Mesothelial cell of epicardium (in vitro differentiated cells): ENCODE measurements at regions not wholly inside any gene's neighbourhood (a gene's known extent, or its start where the extent isn't known, plus 50 kb on each side); places are given as distances from the start of the nearest gene placed in this dataset.

Experiments used
- DNase-seq, 2 experiments: peaks; one replicate each; pipeline ENCODE4 v3.0.0; 2021; ENCODE audit warnings: low spot score in 2 of 2; ENCODE audit not compliant: unreplicated experiment in 2 of 2
- H3K27ac Mint-ChIP-seq: 2 replicates; pipeline ENCODE4 v1.8.0; 2021; ENCODE audit warnings: mixed read lengths
- H3K27me3 Mint-ChIP-seq: 2 replicates; pipeline ENCODE4 v1.8.0; 2021; ENCODE audit warnings: low read depth, mixed read lengths
- H3K36me3 Mint-ChIP-seq: 2 replicates; pipeline ENCODE4 v1.8.0; 2021; ENCODE audit warnings: mixed read lengths
- H3K4me1 Mint-ChIP-seq: 2 replicates; pipeline ENCODE4 v1.8.0; 2021; ENCODE audit warnings: mixed read lengths
- H3K4me3 Mint-ChIP-seq: 2 replicates; pipeline ENCODE4 v1.8.0; 2021; ENCODE audit warnings: mild to moderate bottlenecking, moderate library complexity, mixed read lengths
- H3K9me3 Mint-ChIP-seq: 2 replicates; pipeline ENCODE4 v1.8.0; 2021; ENCODE audit warnings: mixed read lengths
- TF ChIP-seq, protein P1 (sequence below): fragments of 200-600 bp; sonication (generic); IDR thresholded peaks from one replicate; pipeline ENCODE4 v1.5.0; 2021; ENCODE audit warnings: antibody characterized with exemption; ENCODE audit not compliant: unreplicated experiment

DNA sequence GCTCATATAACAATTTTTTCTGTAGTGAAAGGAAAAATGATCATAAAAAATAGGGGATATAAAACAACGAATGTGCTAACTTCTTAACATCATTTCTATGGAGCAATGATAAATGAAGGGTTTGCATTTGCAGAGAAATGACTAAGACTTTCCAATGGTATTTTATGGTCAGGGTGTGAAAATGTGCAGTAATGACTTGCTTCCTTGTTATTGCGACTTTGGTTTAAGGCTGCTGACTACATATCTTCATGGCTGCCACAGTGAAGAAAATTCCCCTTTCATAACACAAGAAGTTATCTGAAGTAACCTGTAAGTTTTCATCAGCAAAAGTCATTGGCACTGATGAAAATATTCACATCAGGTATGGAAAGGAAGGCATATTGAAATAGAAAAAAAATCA lies 166.1 kb upstream of the NRG3 start:
- Mint-ChIP-seq H3K27me3 (no peaks in the 10 kb centered on the region), H3K4me1 (no peaks in the 10 kb centered on the region), H3K9me3 (peaks cover 7% of the 10 kb centered on the region), H3K4me3 (no peak overlapping the region), H3K27ac (no peak overlapping the region), H3K36me3 (no peaks in the 10 kb centered on the region)
- DNase-seq = no peak
- TF ChIP-seq, protein P1, sequence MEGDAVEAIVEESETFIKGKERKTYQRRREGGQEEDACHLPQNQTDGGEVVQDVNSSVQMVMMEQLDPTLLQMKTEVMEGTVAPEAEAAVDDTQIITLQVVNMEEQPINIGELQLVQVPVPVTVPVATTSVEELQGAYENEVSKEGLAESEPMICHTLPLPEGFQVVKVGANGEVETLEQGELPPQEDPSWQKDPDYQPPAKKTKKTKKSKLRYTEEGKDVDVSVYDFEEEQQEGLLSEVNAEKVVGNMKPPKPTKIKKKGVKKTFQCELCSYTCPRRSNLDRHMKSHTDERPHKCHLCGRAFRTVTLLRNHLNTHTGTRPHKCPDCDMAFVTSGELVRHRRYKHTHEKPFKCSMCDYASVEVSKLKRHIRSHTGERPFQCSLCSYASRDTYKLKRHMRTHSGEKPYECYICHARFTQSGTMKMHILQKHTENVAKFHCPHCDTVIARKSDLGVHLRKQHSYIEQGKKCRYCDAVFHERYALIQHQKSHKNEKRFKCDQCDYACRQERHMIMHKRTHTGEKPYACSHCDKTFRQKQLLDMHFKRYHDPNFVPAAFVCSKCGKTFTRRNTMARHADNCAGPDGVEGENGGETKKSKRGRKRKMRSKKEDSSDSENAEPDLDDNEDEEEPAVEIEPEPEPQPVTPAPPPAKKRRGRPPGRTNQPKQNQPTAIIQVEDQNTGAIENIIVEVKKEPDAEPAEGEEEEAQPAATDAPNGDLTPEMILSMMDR = no peak

- Mint-ChIP-seq H3K36me3 (no peaks in the 10 kb centered on the region), H3K4me3 (no peak overlapping the region), H3K27ac (no peak overlapping the region), H3K27me3 (no peaks in the 10 kb centered on the region), H3K4me1 (no peaks in the 10 kb centered on the region), H3K9me3 (peaks cover 7% of the 10 kb centered on the region)
- TF ChIP-seq, protein P1 = no peak
- no peak for DNase-seq
These were observed 152.6 kb upstream of the NRG3 start for GRCh38 chr10:81722399-81722798.

GRCh38 chr10:81724431-81724830 lies 150.6 kb upstream of the NRG3 start:
- no peak overlapping the region for H3K27ac Mint-ChIP-seq
- H3K9me3 Mint-ChIP-seq = peaks cover 6% of the 10 kb centered on the region
- DNase-seq = no peak
- TF ChIP-seq, protein P1 = no peak
- H3K36me3 Mint-ChIP-seq = no peaks in the 10 kb centered on the region
- no peaks in the 10 kb centered on the region for H3K4me1 Mint-ChIP-seq
- no peak overlapping the region for H3K4me3 Mint-ChIP-seq
- H3K27me3 Mint-ChIP-seq = no peaks in the 10 kb centered on the region

GRCh38 chr10:81725851-81726250 lies 149.1 kb upstream of the NRG3 start:
- H3K36me3 Mint-ChIP-seq = no peaks in the 10 kb centered on the region
- no peaks in the 10 kb centered on the region for H3K4me1 Mint-ChIP-seq
- H3K4me3 Mint-ChIP-seq = no peak overlapping the region
- no peaks in the 10 kb centered on the region for H3K9me3 Mint-ChIP-seq
- TF ChIP-seq, protein P1 = no peak
- no peak overlapping the region for H3K27ac Mint-ChIP-seq
- H3K27me3 Mint-ChIP-seq = no peaks in the 10 kb centered on the region
- no peak for DNase-seq

GRCh38 chr10:81728692-81729091 lies 146.3 kb upstream of the NRG3 start:
- TF ChIP-seq, protein P1 = no peak
- Mint-ChIP-seq H3K4me1 (no peaks in the 10 kb centered on the region), H3K27me3 (no peaks in the 10 kb centered on the region), H3K4me3 (no peak overlapping the region), H3K27ac (no peak overlapping the region), H3K36me3 (no peaks in the 10 kb centered on the region), H3K9me3 (no peaks in the 10 kb centered on the region)
- no peak for DNase-seq

GRCh38 chr10:81730891-81731290 lies 144.1 kb upstream of the NRG3 start:
- no peaks in the 10 kb centered on the region for H3K4me1 Mint-ChIP-seq
- H3K27ac Mint-ChIP-seq = no peak overlapping the region
- no peak overlapping the region for H3K4me3 Mint-ChIP-seq
- peaks cover 3% of the 10 kb centered on the region for H3K9me3 Mint-ChIP-seq
- H3K27me3 Mint-ChIP-seq = no peaks in the 10 kb centered on the region
- TF ChIP-seq, protein P1 = no peak
- DNase-seq = no peak
- H3K36me3 Mint-ChIP-seq = no peaks in the 10 kb centered on the region
